ENCODE measurements at regions not wholly inside any gene's neighbourhood (a gene's known extent, or its start where the extent isn't known, plus 50 kb on each side); places are given as distances from the start of the nearest gene placed in this dataset.
"Not testable (repeated sequence)": the region's sequence is repeated elsewhere in the genome, so short reads cannot be mapped to it uniquely, and the experiment has no call there.

GRCh38 chr2:145530653-145531052, 1010.7 kb upstream of the ZEB2 start:
- no peak overlapping the region for H3K4me3 ChIP-seq
- H3K9me3 ChIP-seq (ENCODE audit: low read depth): no peaks in the 10 kb centered on the region
- DNase-seq (ENCODE audit: low read depth in 1 of 2, low spot score in 1 of 2): no peak
- no peaks in the 10 kb centered on the region for H3K4me1 ChIP-seq (ENCODE audit: low read depth)
- H3K36me3 ChIP-seq: no peaks in the 10 kb centered on the region
- TF ChIP-seq, protein P1, sequence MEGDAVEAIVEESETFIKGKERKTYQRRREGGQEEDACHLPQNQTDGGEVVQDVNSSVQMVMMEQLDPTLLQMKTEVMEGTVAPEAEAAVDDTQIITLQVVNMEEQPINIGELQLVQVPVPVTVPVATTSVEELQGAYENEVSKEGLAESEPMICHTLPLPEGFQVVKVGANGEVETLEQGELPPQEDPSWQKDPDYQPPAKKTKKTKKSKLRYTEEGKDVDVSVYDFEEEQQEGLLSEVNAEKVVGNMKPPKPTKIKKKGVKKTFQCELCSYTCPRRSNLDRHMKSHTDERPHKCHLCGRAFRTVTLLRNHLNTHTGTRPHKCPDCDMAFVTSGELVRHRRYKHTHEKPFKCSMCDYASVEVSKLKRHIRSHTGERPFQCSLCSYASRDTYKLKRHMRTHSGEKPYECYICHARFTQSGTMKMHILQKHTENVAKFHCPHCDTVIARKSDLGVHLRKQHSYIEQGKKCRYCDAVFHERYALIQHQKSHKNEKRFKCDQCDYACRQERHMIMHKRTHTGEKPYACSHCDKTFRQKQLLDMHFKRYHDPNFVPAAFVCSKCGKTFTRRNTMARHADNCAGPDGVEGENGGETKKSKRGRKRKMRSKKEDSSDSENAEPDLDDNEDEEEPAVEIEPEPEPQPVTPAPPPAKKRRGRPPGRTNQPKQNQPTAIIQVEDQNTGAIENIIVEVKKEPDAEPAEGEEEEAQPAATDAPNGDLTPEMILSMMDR (IDR thresholded peaks at IDR 0.05; ENCODE audit: low read depth, low read length): no peak
- no peaks in the 10 kb centered on the region for H3K27me3 ChIP-seq
- no peak overlapping the region for H3K27ac ChIP-seq

GRCh38 chr2:145524836-145525235, 1004.9 kb upstream of the ZEB2 start:
- no peaks in the 10 kb centered on the region for H3K4me1 ChIP-seq (ENCODE audit: low read depth)
- H3K4me3 ChIP-seq: no peak overlapping the region
- peak in 1 of 2 donors; percentile 11 for DNase-seq (ENCODE audit: low read depth in 1 of 2, low spot score in 1 of 2)
- TF ChIP-seq, protein P1 (IDR thresholded peaks at IDR 0.05; ENCODE audit: low read depth, low read length): no peak
- H3K27me3 ChIP-seq: no peaks in the 10 kb centered on the region
- no peaks in the 10 kb centered on the region for H3K9me3 ChIP-seq (ENCODE audit: low read depth)
- no peaks in the 10 kb centered on the region for H3K36me3 ChIP-seq
- no peak overlapping the region for H3K27ac ChIP-seq

- no peak overlapping the region for H3K27ac ChIP-seq
- no peaks in the 10 kb centered on the region for H3K27me3 ChIP-seq
- no peaks in the 10 kb centered on the region for H3K9me3 ChIP-seq (ENCODE audit: low read depth)
- H3K4me3 ChIP-seq: no peak overlapping the region
- no peaks in the 10 kb centered on the region for H3K36me3 ChIP-seq
- DNase-seq (ENCODE audit: low read depth in 1 of 2, low spot score in 1 of 2): no peak
- H3K4me1 ChIP-seq (ENCODE audit: low read depth): no peaks in the 10 kb centered on the region
- TF ChIP-seq, protein P1 (IDR thresholded peaks at IDR 0.05; ENCODE audit: low read depth, low read length): no peak
Observed at GRCh38 chr2:145524303-145524702, 1004.4 kb upstream of the ZEB2 start.

- DNase-seq (ENCODE audit: low read depth in 1 of 2, low spot score in 1 of 2); H3K4me3 ChIP-seq; H3K4me1 ChIP-seq (ENCODE audit: low read depth); H3K27ac ChIP-seq; H3K27me3 ChIP-seq; H3K36me3 ChIP-seq; H3K9me3 ChIP-seq (ENCODE audit: low read depth): not testable (repeated sequence)
Observed at GRCh38 chr2:145519254-145519653, 999.3 kb upstream of the ZEB2 start.

DNA sequence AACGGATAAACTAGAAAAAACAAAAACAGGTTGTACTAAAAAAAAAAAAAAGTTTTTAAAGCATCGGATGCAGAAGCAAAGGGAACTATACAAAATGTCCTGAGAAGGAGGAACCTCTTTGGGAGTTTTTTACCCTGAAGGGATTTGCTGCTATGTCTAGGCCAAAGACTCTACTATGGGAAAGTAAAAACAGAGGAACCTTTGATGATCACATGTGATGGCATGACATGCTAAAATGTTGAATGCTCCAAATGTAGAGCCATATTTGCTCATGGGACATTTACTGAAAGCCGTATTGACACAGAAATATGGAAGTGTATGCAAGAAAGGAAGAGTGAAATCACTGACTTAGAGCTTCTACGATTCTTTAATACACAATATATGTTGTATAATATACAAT, 992.0 kb upstream of the ZEB2 start:
- Histone ChIP-seq H3K27ac (no peak overlapping the region), H3K9me3 (ENCODE audit: low read depth) (no peaks in the 10 kb centered on the region), H3K27me3 (no peaks in the 10 kb centered on the region), H3K4me1 (ENCODE audit: low read depth) (no peaks in the 10 kb centered on the region), H3K4me3 (no peak overlapping the region), H3K36me3 (no peaks in the 10 kb centered on the region)
- no peak for DNase-seq (ENCODE audit: low read depth in 1 of 2, low spot score in 1 of 2)
- TF ChIP-seq, protein P1 (IDR thresholded peaks at IDR 0.05; ENCODE audit: low read depth, low read length): no peak

- TF ChIP-seq, protein P1 (IDR thresholded peaks at IDR 0.05; ENCODE audit: low read depth, low read length): no peak
- no peak overlapping the region for H3K4me3 ChIP-seq
- no peak for DNase-seq (ENCODE audit: low read depth in 1 of 2, low spot score in 1 of 2)
- no peaks in the 10 kb centered on the region for H3K4me1 ChIP-seq (ENCODE audit: low read depth)
- H3K27ac ChIP-seq: no peak overlapping the region
- H3K36me3 ChIP-seq: no peaks in the 10 kb centered on the region
- no peaks in the 10 kb centered on the region for H3K9me3 ChIP-seq (ENCODE audit: low read depth)
- no peaks in the 10 kb centered on the region for H3K27me3 ChIP-seq
Observed at GRCh38 chr2:145503511-145503910, 983.6 kb upstream of the ZEB2 start.
